GM19468 (cell line): ENCODE measurements at regions not wholly inside any gene's neighbourhood (a gene's known extent, or its start where the extent isn't known, plus 50 kb on each side); places are given as distances from the start of the nearest gene placed in this dataset.

ENCODE experiments used
- ATAC-seq: cut with Tn5 transposase; IDR thresholded peaks from one replicate; pipeline ENCODE4 v1.9.1; 2021; ENCODE audit warnings: mild to moderate bottlenecking, moderate library complexity, moderate number of reproducible peaks; ENCODE audit not compliant: unreplicated experiment; ENCODE audit errors: extremely low read depth

- no peak for ATAC-seq
Observed at GRCh38 chr12:114738460-114739184, 54.6 kb upstream of the TBX3 start.

- no peak for ATAC-seq
Observed at GRCh38 chr12:114735680-114736374, 51.9 kb upstream of the TBX3 start.

GRCh38 chr12:114735011-114735410 is 51.0 kb upstream of the TBX3 start:
- ATAC-seq, result no peak

- ATAC-seq, result no peak
Observed at GRCh38 chr12:114733919-114734318, 49.9 kb upstream of the TBX3 start.
